ENCODE measurements at regions not wholly inside any gene's neighbourhood (a gene's known extent, or its start where the extent isn't known, plus 50 kb on each side); places are given as distances from the start of the nearest gene placed in this dataset.

GRCh38 chr4:179492260-179493080 is 2050.2 kb upstream of the AGA start:
- RAD21 ChIA-PET (ENCODE audit: low non-redundant PET in 1 of 2, low total read pairs in 2 of 2, uncharacterized antibody in 2 of 2, unreplicated experiment in 2 of 2) = no interaction called here
- Histone ChIP-seq H3K27ac (ENCODE audit: low read depth, low read length) (no peak overlapping the region), H3K27me3 (ENCODE audit: insufficient read depth, low read length) (no peaks in the 10 kb centered on the region), H2AFZ (ENCODE audit: low read depth, low read length, poor library complexity, severe bottlenecking) (no peak overlapping the region), H3K4me1 (ENCODE audit: control insufficient read depth in 1 of 2, insufficient read depth in 2 of 2, low read length in 2 of 2) (no peaks in the 10 kb centered on the region), H3K4me3 (replicated peaks in 1 of 2; ENCODE audit: low read depth in 1 of 2, low read length in 2 of 2) (no peak overlapping the region), H3K9me2 (ENCODE audit: insufficient read depth) (no peaks in the 10 kb centered on the region), H3K36me3 (ENCODE audit: control insufficient read depth in 1 of 2, insufficient read depth in 2 of 2, low read length in 2 of 2) (no peaks in the 10 kb centered on the region), H3K4me2 (ENCODE audit: low read length) (no peak overlapping the region), H4K20me1 (ENCODE audit: insufficient read depth) (no peaks in the 10 kb centered on the region), H3K9me3 (ENCODE audit: control insufficient read depth in 1 of 2, insufficient read depth in 1 of 2, low read depth in 1 of 2, low read length in 2 of 2) (no peaks in the 10 kb centered on the region), H3K79me2 (ENCODE audit: insufficient read depth, low read length) (no peaks in the 10 kb centered on the region), H3K9ac (ENCODE audit: low read length) (no peak overlapping the region)
- no TSS peak for BruUV-seq (replicated peaks)
- POLR2A ChIA-PET = no interaction called here
- ATAC-seq = no peak
- DNase-seq (ENCODE audit: low read depth, low spot score) = no peak
- intact Hi-C loops (cut with micrococcal nuclease) = no loop called here
- TF ChIP-seq SP1 (IDR thresholded peaks at IDR 0.05; ENCODE audit: low read depth) = no peak
- no peak for TF ChIP-seq SIN3A (IDR thresholded peaks at IDR 0.05; ENCODE audit: low read depth)
- TF ChIP-seq CTCF (IDR thresholded peaks at IDR 0.05 in 2 of 3, conservative IDR thresholded peaks at IDR 0.05 in 1 of 3; ENCODE audit: borderline replicate concordance in 1 of 3, insufficient read depth in 1 of 3, low read depth in 2 of 3, low read length in 2 of 3) = no peak
- no peak for TF ChIP-seq JUND (IDR thresholded peaks at IDR 0.05)
- no peak for TF ChIP-seq ELF1 (IDR thresholded peaks at IDR 0.05; ENCODE audit: borderline replicate concordance, low read depth)
- no peak for TF ChIP-seq FOSL1 (IDR thresholded peaks at IDR 0.05; ENCODE audit: low read depth)
- no peak for TF ChIP-seq CBX3 (IDR thresholded peaks at IDR 0.05; ENCODE audit: low read depth)
- TF ChIP-seq RAD21 (IDR thresholded peaks at IDR 0.05; ENCODE audit: low read depth) = no peak
- TF ChIP-seq YY1 (IDR thresholded peaks at IDR 0.05; ENCODE audit: extremely low read depth, insufficient replicate concordance, low read depth, low read length) = no peak
- no peak for TF ChIP-seq REST (IDR thresholded peaks at IDR 0.05; ENCODE audit: low read depth)
- no peak for TF ChIP-seq EGR1 (IDR thresholded peaks at IDR 0.05; ENCODE audit: low read depth)
- TF ChIP-seq TCF7L2 (IDR thresholded peaks at IDR 0.05; ENCODE audit: borderline replicate concordance, extremely low read depth, insufficient read depth, insufficient read length) = no peak
- CTCF ChIA-PET = no interaction called here

Data from HCT116 (cell line).